ENCODE measurements at regions not wholly inside any gene's neighbourhood (a gene's known extent, or its start where the extent isn't known, plus 50 kb on each side); places are given as distances from the start of the nearest gene placed in this dataset.
A peak's percentile ranks its signal among the peaks of the same experiment; 100 is the strongest.

DNA sequence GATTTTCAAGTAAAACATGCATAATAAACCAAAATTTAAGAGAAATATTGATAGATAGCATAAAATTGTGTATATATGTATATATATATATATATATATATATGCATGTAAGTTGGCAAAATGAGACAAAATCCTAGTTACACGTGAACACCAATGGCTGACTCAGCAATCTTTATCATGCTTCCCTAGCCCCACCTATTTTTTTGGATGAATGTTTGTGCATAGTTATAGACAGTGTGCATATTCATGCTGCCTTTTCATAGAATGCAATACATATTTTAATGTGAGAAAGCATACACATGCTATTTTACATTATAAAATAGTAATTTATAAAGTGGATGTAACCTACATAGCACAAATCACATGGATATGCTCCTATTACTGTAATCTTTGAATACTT lies 230.3 kb downstream of the SH2D4B start:
- no peaks in the 10 kb centered on the region; a peak in 1 of 5 replicates for H3K27me3 ChIP-seq (ENCODE audit: control insufficient read depth in 1 of 2, insufficient read depth in 2 of 2, low read length in 2 of 2)
- no peaks in the 10 kb centered on the region for H3K79me2 ChIP-seq (ENCODE audit: insufficient read depth, low read length)
- in situ Hi-C loops (cut with HindIII; ENCODE audit: extremely low pct_ligation_motif_present, low pct_unique_long_range_greater_than_20kb), result no loop called here
- 3% methylated on average over 1 of the region's 1 CpG for WGBS (ENCODE audit: low lambda C conversion rate)
- POLR2A ChIA-PET, result no interaction called here
- ATAC-seq (no peak), FAIRE-seq (no peak), DNase-seq (ENCODE audit: low spot score) (no peak)
- no peak overlapping the region for H3K4me3 ChIP-seq (replicated peaks in 1 of 3; ENCODE audit: insufficient read depth in 1 of 3, low read depth in 2 of 3, low read length in 3 of 3)
- CTCF ChIA-PET (ENCODE audit: low intra/inter-chr PET ratio, low total read pairs), result no interaction called here
- intact Hi-C loops (cut with micrococcal nuclease; ENCODE audit: unreplicated experiment), result no loop called here
- no peak overlapping the region for H3K4me2 ChIP-seq (ENCODE audit: low read depth, low read length)
- no peak overlapping the region for H3K9ac ChIP-seq (ENCODE audit: insufficient read depth, low read depth, low read length)
- H4K20me1 ChIP-seq (ENCODE audit: insufficient read depth, low read length), result no peaks in the 10 kb centered on the region
- no peak overlapping the region for H2AFZ ChIP-seq (ENCODE audit: low read length)
- no peaks in the 10 kb centered on the region for H3K4me1 ChIP-seq (ENCODE audit: insufficient read depth, low read length)
- H3K36me3 ChIP-seq (replicated peaks in 1 of 2; ENCODE audit: control insufficient read depth in 1 of 2, insufficient read depth in 2 of 2, low read length in 2 of 2), result no peaks in the 10 kb centered on the region
- no peaks in the 10 kb centered on the region for H3K9me3 ChIP-seq (ENCODE audit: low read length)
- no peak overlapping the region for H3K27ac ChIP-seq (ENCODE audit: extremely low read length, insufficient read depth, low read length)
- no TSS peak for BruUV-seq (replicated peaks)
- TF ChIP-seq ERF (CRISPR knock-in tag; IDR thresholded peaks at IDR 0.05) (no peak), MAFK (conservative IDR thresholded peaks at IDR 0.05 in 1 of 2, IDR thresholded peaks at IDR 0.05 in 1 of 2; ENCODE audit: low read length in 2 of 2) (peak; percentile 89 to 93), MAFF (IDR thresholded peaks at IDR 0.05; ENCODE audit: low read depth, low read length) (peak; percentile 90)

DNA sequence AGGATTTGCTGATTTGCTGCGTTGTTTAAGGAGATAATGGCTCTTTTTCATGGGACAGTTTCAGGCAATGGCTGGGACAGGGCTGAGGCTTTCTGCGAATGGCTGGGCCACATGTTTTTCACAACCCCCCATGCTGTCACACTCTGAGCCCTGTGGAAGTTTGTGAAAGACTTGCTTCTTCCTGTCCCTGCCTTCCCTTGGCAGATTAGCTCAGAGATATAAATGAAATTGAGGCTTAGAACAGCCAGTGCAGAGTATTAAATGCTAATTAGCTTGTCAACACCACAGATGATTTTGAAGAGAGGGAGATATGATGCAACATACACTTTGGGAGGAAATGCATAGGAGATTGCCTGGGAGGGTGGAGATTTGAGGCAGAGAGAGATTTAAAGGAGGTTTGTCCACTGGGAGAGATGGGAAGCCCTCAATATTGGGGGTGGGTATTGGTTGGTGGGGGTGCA lies 232.0 kb downstream of the SH2D4B start:
- BruUV-seq (replicated peaks), result no TSS peak
- ChIA-PET CTCF (ENCODE audit: low intra/inter-chr PET ratio, low total read pairs) (no interaction called here), POLR2A (no interaction called here)
- WGBS (ENCODE audit: low lambda C conversion rate), result 33% methylated on average over 2 of the region's 2 CpGs
- intact Hi-C loops (cut with micrococcal nuclease; ENCODE audit: unreplicated experiment) (no loop called here), in situ Hi-C loops (cut with HindIII; ENCODE audit: extremely low pct_ligation_motif_present, low pct_unique_long_range_greater_than_20kb) (no loop called here)
- Histone ChIP-seq H3K27me3 (ENCODE audit: control insufficient read depth in 1 of 2, insufficient read depth in 2 of 2, low read length in 2 of 2) (no peaks in the 10 kb centered on the region; a peak in 1 of 5 replicates), H3K4me1 (ENCODE audit: insufficient read depth, low read length) (no peaks in the 10 kb centered on the region), H2AFZ (ENCODE audit: low read length) (no peak overlapping the region), H3K79me2 (ENCODE audit: insufficient read depth, low read length) (no peaks in the 10 kb centered on the region), H3K9me3 (ENCODE audit: low read length) (no peaks in the 10 kb centered on the region), H3K36me3 (replicated peaks in 1 of 2; ENCODE audit: control insufficient read depth in 1 of 2, insufficient read depth in 2 of 2, low read length in 2 of 2) (no peaks in the 10 kb centered on the region), H3K4me3 (replicated peaks in 1 of 3; ENCODE audit: insufficient read depth in 1 of 3, low read depth in 2 of 3, low read length in 3 of 3) (no peak overlapping the region), H3K4me2 (ENCODE audit: low read depth, low read length) (no peak overlapping the region), H3K9ac (ENCODE audit: insufficient read depth, low read depth, low read length) (no peak overlapping the region), H3K27ac (ENCODE audit: extremely low read length, insufficient read depth, low read length) (no peak overlapping the region), H4K20me1 (ENCODE audit: insufficient read depth, low read length) (no peaks in the 10 kb centered on the region)
- no peak for DNase-seq (ENCODE audit: low spot score)
- TF ChIP-seq CEBPB (IDR thresholded peaks at IDR 0.05; ENCODE audit: borderline replicate concordance, low read depth, low read length), result 0 out of 2 replicates have a peak, but pooled peaks have one; percentile 12
- TF ChIP-seq MNT (IDR thresholded peaks at IDR 0.05), result peak; percentile 38; the same call in 1 of the 2 replicates
- TF ChIP-seq ZNF770 (CRISPR knock-in tag; IDR thresholded peaks at IDR 0.05), result no peak
- TF ChIP-seq, protein P1, sequence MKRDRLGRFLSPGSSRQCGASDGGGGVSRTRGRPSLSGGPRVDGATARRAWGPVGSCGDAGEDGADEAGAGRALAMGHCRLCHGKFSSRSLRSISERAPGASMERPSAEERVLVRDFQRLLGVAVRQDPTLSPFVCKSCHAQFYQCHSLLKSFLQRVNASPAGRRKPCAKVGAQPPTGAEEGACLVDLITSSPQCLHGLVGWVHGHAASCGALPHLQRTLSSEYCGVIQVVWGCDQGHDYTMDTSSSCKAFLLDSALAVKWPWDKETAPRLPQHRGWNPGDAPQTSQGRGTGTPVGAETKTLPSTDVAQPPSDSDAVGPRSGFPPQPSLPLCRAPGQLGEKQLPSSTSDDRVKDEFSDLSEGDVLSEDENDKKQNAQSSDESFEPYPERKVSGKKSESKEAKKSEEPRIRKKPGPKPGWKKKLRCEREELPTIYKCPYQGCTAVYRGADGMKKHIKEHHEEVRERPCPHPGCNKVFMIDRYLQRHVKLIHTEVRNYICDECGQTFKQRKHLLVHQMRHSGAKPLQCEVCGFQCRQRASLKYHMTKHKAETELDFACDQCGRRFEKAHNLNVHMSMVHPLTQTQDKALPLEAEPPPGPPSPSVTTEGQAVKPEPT (CRISPR knock-in tag; IDR thresholded peaks at IDR 0.05; ENCODE audit: low read depth), result no peak
- TF ChIP-seq ZNF570 (CRISPR knock-in tag; IDR thresholded peaks at IDR 0.05; ENCODE audit: borderline replicate concordance), result no peak
- no peak for FAIRE-seq
- no peak for ATAC-seq

Measured in HepG2 (cell line).